Fibroblast of upper back skin (primary cell): ENCODE measurements at regions not wholly inside any gene's neighbourhood (a gene's known extent, or its start where the extent isn't known, plus 50 kb on each side); places are given as distances from the start of the nearest gene placed in this dataset.

ENCODE experiments used
- DNase-seq: peaks from one replicate; pipeline ENCODE4 v3.0.0-alpha.2; 2013

DNA sequence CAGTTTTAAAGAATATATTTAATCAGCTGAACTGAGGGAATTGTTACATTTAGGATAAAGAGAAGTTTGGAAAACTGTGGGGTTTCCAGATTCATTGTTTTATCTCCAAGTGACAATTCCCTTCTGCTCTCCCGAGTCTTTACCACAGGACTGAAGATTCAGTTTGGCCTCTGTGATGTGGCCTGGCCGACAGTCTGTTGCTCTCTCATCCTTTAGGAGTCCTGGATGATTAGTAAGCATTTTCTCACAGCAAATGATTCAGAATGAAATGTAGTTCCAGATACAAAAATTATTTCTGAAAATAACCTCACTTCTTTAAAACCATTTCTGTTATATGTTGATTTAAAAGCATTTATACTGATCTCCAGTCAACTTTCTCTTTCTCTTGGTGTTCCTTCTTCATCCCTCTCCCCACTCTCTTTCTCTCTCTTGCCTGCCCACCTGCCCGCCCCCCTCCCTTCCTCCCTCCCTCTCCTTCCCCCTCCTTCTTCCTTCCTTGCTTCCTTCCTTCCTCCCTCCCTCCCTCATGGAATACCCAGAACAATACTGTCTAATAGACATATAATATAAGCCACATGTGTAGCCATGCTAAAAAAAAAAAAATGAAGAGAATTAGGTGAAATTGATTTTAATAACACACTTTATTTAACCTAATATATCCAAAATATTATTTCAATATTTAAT, 254.9 kb downstream of the PRL start:
- peak; percentile 79 for DNase-seq

DNA sequence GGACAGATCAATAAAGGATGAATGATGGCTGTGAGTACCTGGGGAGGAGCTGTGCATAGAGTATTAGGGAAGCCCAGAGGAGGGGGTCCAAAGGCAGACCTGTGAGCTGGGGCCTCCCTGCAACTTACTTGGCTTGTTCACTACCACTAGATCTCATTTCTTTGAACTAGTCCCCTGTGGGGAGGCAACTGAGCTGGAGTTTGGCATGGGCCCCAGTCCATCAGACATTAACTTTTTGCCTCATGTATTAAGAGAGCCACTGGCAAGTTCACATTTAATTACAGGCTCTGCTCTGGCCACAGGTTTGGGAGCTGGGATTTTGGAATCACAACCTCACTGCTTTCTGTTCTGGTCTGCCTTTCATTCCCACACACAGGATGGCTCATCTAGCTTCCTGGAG, 254.1 kb downstream of the PRL start:
- peak; percentile 53 for DNase-seq

DNA sequence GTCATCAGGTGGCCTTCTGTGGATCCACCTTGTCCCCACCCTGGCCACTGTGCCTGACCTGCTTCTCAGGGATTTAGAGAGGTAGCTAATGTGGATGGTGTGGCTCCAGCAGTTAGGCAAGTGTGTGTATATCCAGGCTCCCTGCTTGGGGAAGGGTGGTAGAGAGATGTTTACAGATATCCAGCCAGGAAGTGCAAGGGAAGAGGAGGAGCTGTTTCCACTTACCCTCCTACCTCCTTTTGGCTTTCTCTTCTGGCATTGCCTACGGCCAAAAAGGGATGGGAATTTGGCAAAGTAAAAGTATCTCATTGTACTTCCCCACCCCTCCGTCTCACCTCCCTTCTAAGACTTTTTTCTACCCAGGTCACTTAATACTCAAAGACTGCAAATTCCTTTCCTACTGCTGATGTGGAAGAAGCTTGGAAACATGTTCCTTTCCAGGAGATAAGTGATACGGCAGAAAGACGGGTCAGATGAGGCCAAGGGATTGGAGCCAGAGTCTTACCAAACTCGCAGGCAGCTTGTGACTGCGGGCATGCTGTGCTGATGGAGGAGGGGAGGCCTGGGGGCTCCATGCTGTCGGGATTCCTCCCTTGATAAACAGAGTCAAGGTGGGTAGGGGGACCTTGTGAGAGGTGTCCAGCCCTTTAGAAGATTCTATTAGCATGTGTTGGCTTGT, 253.4 kb downstream of the PRL start:
- peak; percentile 9 for DNase-seq

DNA sequence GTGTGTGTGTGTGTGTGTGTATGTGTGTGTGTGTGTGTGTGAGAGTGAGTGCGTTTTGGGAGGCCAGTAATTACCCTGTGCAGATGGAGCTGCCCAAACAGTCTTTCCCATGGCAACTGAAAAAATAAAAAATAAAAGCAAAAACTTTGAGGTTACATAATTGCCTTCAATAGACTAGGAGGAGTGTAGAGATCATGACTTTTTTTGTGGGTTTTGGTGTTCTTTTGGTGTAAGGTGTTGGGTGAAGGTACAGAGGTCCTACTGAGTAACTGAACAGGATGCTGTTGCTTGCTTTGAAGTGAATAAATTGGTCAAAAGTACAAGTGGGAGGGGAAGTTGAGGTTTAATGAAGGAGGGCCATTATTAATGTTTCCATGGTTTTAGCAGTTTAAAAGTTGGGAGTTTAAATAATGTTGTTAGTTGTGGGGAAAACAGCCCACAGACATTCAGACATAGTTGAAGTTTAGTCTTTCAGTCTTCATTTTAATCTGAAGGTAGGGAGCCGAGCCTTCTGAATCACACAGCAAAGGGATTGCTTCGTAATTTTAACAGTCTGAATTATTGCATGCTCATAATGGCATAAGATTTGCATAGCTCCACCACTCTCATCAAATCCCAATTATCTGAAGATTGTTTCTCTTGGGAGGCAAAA, 251.4 kb downstream of the PRL start:
- no peak for DNase-seq

DNA sequence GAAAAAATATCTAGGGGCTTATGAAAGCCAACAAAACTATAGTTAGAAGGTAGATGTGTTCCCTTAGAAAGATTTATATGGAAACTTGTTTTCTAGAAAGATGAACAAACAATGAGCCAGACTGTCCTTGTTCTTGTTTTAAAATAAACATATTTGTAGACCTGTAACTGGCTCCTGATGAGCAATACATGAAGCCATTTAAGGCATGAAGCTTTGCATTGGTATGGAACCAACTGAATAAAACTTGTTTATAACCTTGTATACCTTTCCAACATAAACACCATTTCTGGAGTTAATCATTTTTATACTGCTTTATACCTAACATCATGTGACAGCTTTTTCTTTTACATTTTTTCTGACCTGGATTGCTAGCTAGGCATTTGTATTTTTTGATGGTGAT, 247.8 kb downstream of the PRL start:
- no peak for DNase-seq

DNA sequence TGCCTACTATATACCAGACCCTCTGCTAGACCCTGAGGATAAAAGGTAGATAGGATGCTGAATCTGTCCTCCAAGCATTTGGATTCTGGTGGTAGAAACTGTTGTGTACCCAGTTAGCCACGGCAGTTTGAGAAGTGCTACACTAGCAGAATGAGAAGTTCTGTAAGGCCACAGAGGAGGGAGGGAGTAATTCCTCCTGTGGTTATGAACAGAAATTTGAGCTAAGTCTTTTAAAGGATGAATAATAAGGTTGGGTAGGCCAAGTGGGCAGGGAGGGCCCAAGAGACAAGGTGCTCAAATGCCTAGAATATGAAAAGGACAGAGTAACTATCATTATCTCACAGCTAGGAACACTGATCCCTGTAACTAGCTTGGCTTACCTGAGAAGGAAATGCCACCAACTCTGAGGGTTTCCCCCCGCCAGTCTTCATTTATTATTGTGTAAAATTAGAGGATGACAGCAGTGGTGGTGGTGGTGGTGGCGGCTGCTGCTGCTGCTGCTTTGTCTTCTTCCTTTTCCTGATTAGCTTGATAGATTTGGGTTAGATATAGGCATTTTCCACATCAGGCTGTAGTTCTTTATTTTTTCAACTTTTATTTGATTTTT, 243.3 kb downstream of the PRL start:
- DNase-seq = no peak

DNA sequence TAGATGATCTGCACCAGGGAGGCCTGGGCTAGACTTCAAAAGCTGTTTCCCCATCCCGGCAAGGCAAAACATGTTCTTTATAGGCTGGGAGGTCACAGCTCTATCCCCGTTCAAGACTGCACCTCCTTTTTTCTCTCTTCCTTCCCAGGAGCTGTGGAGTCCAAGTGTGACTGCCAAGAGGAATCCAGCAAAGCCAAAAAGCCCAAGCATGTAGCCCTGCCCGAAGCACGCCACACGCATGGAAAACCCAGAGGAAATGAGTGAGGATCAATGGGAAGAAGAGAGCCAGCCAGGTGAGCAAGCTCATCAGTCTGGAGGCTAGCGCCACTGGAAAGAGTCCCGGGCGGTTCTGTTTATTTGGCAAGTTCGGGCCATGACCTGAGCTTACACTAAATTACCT, 240.4 kb downstream of the PRL start:
- no peak for DNase-seq

DNA sequence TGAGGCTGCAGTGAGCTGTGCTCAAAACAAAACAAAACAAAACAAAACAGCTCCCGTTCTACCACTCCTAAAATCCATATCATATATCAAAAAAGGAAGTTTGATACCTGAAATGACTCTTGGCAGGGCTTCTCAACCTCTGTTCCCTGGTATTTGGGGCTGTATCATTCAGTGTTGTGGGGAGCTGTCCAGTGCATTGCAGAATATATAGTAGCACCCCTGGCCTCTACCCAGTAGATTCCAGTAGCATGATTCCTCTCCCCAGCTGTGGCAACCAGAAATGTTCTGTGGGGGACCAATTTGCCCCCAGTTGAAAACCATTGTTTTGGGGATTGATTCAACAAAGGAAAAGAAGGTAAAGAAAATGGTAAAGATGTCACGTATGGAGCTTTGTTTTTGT, 238.9 kb downstream of the PRL start:
- peak; percentile 45 for DNase-seq

DNA sequence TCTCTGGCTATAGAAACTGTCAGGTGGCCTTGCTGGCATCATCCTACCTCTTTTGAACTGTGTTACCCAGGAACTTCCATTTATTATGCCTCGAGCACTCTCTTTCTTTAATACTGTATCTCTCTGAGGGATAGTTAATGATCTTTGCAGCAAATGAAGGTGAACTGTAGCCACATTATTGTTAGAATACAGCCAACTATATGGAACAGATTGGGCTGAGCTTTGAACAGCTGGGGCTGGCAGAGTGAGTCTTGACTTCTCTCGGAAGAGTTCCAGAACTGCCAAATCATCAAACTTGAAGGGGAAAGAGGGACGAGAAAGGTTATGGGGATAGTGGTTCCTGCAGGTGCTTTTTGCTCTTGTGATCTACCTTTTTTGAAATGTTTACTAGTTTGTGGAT, 237.7 kb downstream of the PRL start:
- DNase-seq = no peak

DNA sequence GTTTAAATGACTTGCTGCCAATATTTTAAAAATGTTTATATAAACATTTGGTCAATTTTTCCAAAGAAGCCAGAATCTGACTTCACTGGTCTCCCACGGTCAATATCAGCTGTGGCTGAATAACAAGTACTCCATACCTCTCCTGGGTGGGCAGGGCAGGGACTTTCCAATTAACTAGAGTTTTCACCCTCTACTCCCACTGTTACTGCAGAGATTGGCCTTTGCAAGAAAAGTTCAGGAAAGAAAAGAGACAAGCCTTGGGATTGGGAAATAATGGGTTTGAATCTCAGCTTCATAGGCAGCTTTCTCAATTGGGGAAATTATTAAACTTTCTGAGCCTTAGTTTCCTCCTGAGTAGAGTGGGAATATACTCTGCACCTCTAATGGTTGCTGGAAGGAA, 236.9 kb downstream of the PRL start:
- no peak for DNase-seq

DNA sequence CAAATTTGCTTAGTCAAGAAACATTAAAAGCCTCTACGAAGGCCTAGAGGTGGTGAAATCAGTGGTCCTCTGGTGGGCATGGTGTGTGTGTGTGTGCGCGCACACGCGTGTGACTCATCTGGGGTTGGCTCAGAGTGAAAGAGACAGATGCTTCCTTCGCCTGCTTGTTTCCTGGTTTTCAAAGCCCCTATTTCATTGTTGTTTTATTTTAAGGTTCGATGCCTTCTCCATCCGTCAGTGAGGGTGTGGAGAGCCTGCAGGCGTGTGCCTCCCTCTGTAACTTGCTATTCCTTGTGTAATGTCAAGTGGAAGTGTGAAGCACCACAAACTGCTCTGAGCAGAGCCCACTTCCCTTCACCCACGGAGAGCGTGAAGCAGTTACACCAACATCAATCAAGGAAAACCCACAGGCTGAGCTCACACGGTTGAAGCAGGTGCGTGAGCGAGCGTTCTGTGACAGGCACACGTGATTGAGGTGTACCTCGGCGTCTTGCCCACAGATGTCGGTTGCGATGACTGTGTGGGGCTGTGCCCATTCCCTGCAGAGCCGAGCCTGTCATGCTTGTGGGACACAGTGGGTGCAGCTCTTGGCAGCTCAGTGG, 233.9 kb downstream of the PRL start:
- DNase-seq = no peak

DNA sequence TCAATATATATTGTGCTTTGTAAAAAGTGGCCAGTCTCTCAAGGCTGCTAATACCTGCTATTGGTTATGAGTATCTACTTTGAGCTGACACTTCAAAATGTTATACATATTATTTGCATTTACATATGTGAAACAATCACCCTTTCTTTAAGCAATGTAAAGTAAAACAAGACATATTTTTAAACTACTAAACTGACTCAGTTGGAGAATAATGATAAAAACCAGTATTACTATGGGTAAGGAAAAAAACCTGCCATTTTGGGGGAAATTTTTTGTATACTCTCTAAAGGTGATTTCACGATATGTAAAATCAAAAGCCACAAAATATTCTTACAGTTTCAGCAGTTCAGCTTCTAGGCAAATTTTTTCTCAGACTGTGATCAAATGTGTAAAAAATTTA, 232.3 kb downstream of the PRL start:
- no peak for DNase-seq

DNA sequence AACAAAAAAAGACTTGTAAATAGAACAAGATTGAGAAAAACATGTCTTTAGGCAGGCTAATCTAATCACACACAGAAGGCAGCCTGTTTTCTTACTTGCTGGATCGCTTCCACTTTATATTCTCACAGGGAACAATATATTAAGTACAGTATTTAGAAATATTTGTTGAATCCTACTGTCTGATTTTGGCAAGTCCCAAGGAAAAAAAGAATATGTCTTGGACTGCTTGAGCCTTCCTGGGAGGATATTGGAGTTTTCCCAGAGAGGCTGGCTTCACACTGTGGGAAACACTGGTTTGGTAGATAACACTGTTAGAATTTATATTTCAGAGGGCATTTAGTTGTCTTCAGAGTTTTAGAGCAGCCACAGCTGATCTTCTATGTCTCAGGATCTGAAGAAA, 229.7 kb downstream of the PRL start:
- DNase-seq = peak; percentile 45

DNA sequence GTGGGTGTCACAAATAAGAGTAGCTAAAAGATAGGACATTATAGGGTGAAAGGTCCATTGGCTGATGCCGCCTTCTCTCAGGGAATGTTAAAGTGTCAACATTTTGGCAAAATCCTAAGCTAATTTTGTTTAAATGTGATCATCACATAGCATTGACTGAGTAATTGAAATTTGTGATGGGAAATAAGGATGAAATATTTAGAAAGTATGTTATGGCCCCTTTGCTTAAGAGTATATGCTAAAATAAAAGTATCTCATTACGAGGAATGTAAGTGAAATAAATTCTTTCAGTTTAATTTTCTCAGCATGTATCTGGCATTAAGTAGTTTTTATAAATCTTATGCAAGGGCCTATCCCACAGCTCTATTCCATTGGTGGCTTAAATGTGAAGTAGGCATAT, 229.2 kb downstream of the PRL start:
- DNase-seq = no peak

DNA sequence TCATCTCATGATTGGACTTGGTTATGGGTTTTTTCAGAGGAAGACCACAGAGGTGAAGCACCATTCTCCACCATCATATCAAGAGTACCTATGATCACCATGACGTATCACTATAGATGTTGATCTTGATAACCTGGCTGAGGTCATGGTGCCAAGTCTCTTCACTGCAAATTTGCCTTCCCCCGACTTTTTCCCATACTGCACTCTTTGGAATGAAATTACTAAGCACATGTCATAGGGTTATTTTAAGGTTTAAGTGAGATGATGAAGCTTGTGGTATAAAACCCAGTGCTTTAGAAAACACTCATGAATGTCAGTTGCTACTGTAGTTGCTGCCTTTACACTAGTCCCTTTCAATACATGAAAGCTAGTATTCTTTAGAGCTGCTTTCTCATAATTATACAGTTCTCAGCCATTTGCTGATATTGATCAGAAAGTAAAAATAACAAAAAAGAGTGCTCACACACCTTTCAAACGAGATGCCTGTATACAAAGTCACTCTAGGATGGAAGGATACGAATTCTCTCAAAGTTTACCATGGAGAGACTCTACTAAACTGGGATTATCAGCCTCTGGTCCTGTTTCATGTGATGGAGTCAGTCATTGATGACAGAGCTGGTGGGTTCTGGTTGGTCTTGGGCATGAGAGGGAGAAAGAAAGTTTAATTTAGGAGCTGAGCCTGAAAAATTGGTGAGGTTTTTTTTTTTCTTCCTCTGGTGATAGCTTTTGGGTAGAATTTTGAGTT, 228.1 kb downstream of the PRL start:
- DNase-seq = no peak

DNA sequence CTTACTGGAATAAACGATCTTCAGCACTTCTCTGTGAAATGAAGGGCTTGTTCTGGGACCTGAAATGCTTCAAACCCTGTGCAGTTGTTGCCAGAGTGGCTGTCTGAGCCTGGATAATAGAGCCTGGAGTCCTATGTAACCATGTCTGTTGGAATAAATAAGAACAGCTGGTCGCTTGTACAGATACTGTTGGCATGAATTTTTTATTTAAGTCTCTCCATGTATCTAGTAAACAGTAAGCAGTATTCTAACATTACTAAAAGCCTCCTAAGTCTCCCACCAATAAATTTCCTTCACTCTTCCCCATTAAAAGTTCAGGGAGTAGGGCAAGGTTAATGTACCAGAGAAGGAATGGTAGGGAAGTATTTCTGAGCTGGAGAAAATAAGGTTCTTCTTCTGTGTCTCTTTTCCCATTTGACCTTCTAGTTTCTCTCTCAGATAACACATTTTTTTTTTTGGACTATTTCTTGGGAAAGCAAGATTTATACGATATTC, 227.5 kb downstream of the PRL start:
- no peak for DNase-seq

DNA sequence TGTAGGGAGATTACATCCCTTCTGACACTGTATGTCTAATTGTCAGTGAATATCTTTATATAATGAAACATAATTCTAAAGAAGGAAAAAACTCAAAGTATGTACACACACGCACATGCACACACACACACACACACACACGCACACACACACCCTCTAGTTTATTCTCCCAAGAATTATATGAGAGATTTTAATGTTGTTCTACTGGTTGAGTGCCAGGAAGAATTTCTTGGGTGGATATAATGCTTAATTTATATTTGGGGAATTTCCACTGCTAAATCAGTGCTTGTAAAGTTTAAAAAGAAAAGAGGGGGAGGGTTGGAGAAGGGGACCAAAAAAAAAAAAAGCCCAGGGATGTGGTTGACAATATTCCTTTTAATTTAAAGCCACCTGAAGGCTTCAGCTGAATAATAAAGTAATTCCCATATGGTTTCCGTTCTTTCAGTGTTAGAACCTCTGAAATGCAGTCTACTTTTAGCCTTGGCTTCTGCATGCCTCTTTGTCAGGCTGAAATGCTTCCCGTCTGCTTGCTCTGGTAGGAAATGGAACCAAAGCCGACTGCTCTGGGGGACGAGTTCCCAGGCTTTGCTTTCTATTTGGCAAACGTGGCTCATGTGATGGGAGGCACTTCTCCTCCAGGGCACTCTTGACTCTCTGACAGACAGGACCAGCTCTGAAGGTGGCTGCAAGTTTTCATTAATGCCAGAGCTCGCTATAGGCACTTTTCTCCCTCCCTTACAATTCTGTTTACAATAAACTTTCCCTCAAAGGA, 225.4 kb downstream of the PRL start:
- DNase-seq = peak; percentile 67

DNA sequence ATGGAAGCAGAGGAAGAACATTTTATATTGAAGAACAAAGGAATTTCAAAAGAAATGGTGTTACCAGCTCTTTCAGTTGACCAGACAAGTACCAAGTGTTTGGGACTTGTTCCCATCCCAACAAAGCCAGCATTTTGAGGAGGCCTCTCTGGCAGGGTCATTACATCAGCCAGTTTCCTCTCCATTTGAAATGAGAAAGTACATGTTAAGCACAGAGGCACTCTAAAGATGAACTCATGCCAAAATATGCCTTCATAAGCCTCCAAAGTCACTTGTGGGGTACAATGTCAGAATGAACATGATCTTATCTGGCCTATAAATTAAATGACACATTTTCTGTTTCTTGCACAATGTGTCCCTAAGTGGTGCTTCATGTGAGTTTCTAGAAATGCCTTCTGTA, 223.9 kb downstream of the PRL start:
- peak; percentile 52 for DNase-seq

DNA sequence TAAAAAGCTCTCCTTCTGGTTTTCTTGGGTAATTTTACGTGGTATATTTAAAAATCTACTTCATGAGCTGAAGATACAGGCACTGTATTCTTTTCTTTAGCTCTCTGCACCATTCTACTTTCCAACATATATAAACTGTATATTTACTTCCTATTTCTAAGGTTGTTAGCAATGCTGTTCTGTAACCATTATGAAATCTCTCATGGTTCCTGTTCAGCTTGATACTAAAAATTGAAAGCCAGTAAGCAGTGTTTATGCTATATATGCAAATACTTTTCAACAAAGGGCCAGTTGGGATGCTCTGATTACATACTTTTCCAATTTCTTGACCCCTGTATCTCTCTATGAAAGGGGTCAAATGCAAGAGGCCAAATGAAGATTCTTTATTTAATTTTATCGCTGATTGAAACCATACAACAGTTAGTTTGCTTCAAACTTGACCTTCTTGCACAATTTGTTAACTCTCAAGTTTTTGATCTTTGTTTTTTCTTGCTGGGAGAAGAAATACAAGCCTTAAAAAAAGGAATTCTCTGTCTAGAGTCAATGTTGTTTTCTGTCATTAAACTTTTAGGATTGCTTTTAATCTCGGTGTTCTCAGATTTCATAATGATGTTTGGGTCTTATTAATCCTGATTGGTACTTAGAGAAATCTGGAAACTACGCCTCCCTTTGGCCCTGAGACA, 223.2 kb downstream of the PRL start:
- no peak for DNase-seq

DNA sequence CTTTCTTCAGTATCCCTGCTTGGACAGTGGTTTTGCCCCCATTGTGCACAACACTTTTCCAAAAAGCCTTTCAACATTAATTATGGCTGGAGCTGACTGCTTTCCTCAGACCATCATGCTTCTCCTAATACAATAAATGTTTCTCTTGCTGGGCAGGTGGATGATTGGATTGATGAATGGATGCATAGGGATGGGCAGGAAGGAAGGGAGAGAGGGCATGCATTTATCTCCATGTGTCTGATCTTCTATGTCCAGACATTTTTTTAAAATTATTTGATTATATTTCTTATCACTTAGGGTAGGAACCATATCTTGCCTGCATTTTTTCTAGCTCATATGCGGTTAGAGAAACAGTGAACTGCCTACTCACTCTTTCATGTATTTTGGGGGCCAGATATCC, 218.5 kb downstream of the PRL start:
- no peak for DNase-seq
